ENCODE measurements at regions not wholly inside any gene's neighbourhood (a gene's known extent, or its start where the extent isn't known, plus 50 kb on each side); places are given as distances from the start of the nearest gene placed in this dataset.
A peak's percentile ranks its signal among the peaks of the same experiment; 100 is the strongest.

DNA sequence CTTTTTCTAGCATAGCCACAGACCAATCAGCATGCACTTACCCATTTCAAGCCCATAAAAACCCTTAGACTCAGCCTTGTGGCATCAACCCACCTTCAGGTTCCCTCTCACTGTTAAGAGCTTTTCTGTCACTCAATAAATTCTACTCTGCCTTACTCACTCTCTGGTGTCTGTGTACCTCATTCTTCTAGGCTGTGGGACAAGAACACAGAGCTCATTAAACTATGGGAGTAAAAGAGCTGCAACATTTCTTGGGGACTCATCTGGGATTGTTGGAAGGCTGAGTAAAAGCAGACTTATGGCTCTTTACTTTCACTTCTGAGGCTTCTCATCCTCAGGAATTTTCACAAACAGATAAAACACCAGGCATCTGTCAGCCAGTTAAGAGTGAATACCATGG, 879.3 kb downstream of the ROBO2 start:
- TF ChIP-seq, protein P1, sequence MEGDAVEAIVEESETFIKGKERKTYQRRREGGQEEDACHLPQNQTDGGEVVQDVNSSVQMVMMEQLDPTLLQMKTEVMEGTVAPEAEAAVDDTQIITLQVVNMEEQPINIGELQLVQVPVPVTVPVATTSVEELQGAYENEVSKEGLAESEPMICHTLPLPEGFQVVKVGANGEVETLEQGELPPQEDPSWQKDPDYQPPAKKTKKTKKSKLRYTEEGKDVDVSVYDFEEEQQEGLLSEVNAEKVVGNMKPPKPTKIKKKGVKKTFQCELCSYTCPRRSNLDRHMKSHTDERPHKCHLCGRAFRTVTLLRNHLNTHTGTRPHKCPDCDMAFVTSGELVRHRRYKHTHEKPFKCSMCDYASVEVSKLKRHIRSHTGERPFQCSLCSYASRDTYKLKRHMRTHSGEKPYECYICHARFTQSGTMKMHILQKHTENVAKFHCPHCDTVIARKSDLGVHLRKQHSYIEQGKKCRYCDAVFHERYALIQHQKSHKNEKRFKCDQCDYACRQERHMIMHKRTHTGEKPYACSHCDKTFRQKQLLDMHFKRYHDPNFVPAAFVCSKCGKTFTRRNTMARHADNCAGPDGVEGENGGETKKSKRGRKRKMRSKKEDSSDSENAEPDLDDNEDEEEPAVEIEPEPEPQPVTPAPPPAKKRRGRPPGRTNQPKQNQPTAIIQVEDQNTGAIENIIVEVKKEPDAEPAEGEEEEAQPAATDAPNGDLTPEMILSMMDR (conservative IDR thresholded peaks at IDR 0.05; ENCODE audit: low read depth, low read length), result no peak

DNA sequence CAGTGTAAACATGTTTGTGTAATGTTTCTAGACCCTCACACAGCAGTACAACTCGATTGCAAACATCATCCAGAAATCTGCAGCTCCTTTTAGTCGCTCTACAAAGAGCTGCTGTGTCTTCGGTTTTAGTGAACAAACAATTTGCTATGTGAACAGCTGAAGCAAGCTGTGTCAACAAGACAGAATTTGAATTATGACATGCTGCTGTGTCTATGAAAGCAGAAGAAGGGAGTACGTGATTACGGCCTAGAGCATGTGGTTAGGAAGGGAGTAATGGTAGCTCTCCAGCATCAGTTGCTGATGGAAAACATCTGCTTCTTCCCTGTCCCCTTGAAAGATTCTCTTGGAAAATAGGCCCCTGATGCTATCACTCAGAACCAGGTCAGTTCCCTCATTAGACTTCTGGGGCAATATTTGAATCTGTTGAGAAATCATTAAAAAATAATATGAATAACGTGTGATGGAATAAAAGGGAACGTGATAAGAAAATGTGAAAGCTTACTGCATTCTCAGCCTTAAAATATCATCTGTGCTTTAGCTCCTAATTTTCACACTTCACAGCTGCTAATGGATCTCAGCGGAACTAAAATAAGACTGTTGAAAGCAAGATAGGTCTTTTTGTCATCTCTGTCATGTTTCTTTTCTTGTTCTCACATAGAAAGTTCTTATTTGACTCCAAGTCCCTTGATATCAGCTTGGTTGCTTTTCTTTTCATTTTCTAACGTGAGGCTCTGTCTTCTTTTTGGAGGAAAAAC, 891.5 kb downstream of the ROBO2 start:
- TF ChIP-seq, protein P1 (conservative IDR thresholded peaks at IDR 0.05; ENCODE audit: low read depth, low read length), result no peak
- DNase-seq (ENCODE audit: low read depth), result peak; percentile 45
- H3K4me3 ChIP-seq (ENCODE audit: low read depth, low read length), result no peak overlapping the region

More for the DNA sequence above, 879.3 kb downstream of the ROBO2 start:
- H3K4me3 ChIP-seq (ENCODE audit: low read depth, low read length), result no peak overlapping the region
- DNase-seq (ENCODE audit: low read depth), result no peak

DNA sequence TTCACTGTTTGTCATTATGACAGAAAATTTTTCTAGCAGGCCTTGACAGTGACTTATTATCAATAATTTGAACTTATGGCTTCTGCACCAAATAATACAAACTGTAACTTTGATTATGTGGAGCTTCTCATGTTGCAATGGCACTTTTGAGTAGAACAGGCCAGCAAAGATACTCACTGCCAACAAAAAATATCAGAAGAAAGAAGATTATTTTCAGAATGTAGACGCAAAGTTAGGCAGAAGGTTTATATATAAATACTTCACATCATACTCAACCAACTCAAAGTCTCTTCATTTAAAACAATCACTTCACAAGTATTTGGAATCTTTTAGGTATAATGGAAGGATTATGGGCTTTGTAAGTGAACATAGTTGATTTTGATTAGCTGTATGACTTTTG, 893.0 kb downstream of the ROBO2 start:
- H3K4me3 ChIP-seq (ENCODE audit: low read depth, low read length), result no peak overlapping the region
- TF ChIP-seq, protein P1 (conservative IDR thresholded peaks at IDR 0.05; ENCODE audit: low read depth, low read length), result no peak
- DNase-seq (ENCODE audit: low read depth), result no peak

DNA sequence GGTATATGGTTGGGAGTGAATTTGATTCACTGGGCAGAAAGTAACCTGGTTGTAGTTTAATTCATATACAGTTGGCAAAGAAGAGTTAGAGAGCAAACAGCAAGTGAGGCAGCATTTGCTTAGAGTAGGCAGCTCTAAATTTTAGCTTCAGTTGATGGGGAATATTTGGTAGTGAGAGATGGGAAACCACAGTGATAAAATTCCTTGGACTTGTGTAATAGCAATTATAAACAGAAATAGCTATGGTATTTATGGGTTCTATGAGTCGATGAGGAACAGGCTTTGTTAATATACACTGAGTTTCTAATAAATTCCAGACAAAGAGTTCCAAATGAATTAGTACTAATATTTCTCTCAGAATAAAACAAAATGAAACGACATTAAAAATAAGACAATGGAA, 894.0 kb downstream of the ROBO2 start:
- no peak for DNase-seq (ENCODE audit: low read depth)
- TF ChIP-seq, protein P1 (conservative IDR thresholded peaks at IDR 0.05; ENCODE audit: low read depth, low read length), result no peak
- no peak overlapping the region for H3K4me3 ChIP-seq (ENCODE audit: low read depth, low read length)

DNA sequence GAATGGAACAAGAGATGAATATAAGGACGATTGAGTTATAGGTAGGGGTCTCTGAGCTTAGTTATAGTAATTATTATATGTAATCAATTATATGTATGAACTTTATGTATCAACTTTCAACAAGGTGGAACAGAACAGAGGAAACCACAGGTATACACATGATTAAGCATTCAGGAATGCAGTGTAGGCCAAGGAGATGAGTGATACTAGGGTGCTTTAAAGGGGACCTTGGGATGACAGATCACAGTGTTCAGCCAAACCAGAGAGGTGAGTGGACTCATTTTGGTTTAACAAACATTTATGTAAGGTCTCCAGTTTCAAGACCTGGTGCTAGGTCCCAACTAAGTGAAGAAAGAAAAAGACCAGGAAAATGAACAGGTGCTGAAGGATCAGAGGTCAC, 895.5 kb downstream of the ROBO2 start:
- DNase-seq (ENCODE audit: low read depth), result no peak
- no peak overlapping the region for H3K4me3 ChIP-seq (ENCODE audit: low read depth, low read length)
- TF ChIP-seq, protein P1 (conservative IDR thresholded peaks at IDR 0.05; ENCODE audit: low read depth, low read length), result no peak

DNA sequence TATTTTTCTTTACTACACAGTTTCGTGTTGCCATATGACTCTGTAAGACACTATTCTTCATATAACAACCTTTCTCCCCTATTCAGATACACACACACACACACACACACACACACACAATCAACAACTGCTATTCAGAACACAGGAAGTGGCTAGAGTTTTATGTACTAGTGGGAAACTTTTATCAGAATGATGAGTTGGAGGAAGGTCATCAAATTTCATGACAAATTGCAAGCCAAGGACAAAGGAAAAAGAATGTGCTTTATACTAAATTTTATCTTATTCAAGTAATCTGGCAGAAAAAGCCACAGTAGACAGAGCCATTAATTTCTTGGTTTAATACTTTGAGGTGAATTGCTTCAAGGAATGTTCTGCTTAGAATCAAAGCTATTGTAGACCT, 899.8 kb downstream of the ROBO2 start:
- DNase-seq (ENCODE audit: low read depth), result peak; percentile 27
- H3K4me3 ChIP-seq (ENCODE audit: low read depth, low read length), result no peak overlapping the region
- TF ChIP-seq, protein P1 (conservative IDR thresholded peaks at IDR 0.05; ENCODE audit: low read depth, low read length), result no peak

DNA sequence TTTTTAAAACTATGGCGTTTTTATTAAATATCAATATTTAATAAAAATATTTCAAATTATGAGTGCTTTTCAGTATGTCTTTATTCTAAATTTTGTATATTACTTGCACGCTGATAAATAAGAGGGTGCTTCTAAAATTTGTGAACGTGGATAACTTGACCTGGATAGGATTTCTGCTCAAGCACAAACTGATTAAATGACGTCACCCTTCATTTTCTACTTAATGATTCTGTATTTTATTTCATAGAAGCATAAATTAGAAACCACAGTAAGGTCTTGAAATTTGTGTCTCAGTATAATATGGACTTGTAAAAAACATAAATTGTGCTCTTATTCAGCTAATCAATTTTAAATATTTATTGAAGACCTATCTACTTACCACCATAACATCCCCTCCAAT, 903.7 kb downstream of the ROBO2 start:
- TF ChIP-seq, protein P1 (conservative IDR thresholded peaks at IDR 0.05; ENCODE audit: low read depth, low read length), result no peak
- H3K4me3 ChIP-seq (ENCODE audit: low read depth, low read length), result no peak overlapping the region
- DNase-seq (ENCODE audit: low read depth), result no peak

Measured in choroid plexus epithelial cell (primary cell).